ENCODE measurements at regions not wholly inside any gene's neighbourhood (a gene's known extent, or its start where the extent isn't known, plus 50 kb on each side); places are given as distances from the start of the nearest gene placed in this dataset.

DNA sequence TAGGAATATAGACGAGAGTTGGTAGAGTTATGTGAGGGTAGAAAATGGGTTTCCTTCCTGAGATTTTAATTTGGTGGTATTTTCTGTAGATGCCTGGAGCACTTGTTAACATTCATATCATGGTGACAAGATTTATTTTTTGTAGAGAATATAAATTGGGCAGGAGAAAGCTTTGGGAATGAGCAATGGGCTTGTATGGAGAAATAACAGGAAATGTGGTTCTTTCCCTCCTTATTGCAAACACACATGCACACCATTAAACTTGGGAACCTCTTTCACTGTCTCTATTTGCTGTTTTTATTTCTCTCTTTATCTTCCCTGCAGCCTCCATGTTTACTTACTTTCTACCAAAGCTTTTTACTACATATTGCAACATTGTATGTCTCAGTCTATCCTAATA is 1653.6 kb downstream of the OLFM4 start:
- TF ChIP-seq CTCF (IDR thresholded peaks at IDR 0.05), result no peak
- TF ChIP-seq EP300 (IDR thresholded peaks at IDR 0.05), result no peak

All from tibial nerve (tissue), 4 donors.